Hematopoietic multipotent progenitor cell treated with erythropoietin and hydrocortisone succinate and interleukin-3 and kit ligand, for 15 days (in vitro differentiated cells): ENCODE measurements at regions not wholly inside any gene's neighbourhood (a gene's known extent, or its start where the extent isn't known, plus 50 kb on each side); places are given as distances from the start of the nearest gene placed in this dataset.
"Not testable (repeated sequence)": the region's sequence is repeated elsewhere in the genome, so short reads cannot be mapped to it uniquely, and the experiment has no call there.

ENCODE experiments used
- DNase-seq: peaks from one replicate; pipeline ENCODE4 v3.0.0-alpha.2; 2015; ENCODE audit warnings: low spot score

DNA sequence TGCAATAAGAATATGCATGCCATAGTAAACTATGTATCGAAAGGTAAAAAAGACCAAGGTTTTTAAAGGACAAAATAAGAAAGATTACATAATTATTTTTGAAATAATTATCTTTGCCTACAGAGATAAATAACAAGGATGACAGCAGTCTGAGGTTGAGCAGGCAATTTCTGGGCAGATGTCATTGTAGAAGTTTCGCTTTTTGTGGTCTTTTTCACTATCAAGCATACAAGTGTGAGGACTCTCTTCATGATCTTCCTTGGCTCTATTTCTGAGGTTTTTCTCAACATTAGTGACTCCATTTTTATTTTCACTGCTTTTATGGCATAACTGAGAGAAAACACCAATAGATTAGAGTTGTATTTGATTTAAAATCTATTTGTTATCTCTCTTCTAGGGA is 1337.9 kb upstream of the EPHA6 start:
- DNase-seq, result no peak

DNA sequence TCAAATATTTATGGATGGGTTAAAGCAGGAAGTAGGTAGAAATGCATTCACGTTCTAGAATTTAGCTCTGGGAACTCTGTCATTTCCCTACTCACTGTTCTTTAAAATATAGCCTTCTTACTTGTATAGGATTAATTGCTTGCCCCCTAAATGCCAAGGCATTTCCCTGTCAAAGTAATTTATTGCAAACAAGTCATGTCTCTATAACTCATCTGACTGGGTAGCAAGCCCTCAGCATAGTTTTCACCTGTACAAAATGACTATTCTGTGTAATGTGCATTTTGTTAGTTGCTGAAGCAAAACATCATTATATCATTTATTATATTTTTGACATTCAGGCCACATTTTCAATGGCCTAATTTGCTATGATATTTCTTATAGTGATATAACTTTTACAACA is 1308.2 kb upstream of the EPHA6 start:
- no peak for DNase-seq

DNA sequence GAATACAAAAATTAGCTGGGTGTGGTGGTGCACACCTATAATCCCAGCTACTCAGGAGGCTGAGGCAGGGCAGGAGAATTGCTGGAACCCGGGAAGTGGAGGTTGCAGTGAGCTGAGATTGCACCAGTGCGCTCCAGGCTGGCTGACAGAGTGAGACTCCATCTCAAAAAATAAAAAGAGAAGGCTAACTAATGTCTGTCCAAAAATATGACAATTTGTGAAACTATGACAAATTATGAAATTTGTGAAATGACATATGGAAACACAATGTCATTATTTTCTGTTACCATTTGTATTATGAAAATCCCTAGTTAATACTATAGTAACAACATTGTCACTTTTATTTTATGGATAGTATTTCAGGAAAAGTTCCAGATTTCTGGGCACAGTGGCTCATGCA is 1306.3 kb upstream of the EPHA6 start:
- DNase-seq, result no peak

DNA sequence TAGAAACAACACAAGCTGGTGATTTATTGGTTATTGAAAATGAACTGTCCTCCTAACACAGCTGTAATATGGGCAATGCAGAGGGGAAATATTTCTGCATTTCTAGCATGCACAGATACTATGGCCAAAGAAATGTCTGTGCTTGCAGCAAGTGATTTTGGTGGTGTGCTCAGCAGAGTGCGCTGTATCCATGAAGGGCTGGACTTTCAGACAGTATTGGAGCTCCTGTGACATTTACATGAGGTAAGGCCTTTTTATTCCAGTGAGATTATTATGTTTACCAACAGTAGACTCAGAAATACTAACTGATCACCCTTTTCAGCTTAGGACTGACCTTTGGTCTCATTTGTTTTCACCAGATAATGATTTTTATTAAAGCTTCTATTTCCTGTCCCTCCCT is 1302.6 kb upstream of the EPHA6 start:
- DNase-seq, result no peak

DNA sequence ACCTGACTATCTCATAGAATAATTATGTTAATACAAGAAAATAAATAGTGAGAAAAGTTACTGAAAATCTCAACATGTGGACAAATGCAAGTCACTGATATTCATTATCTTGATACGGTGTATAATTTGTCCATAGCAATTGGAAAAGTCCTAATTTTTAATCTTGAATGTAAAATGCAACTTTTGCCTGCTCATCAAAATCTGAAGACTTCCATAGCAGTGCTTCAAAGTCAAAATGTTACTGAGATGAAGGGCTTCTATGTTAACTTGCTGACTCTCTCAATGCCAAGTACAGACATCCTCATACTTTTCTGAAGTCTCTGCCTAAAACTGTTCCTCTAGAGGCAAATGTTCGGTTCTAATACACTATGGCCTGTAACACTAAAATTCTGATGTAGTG is 1300.1 kb upstream of the EPHA6 start:
- no peak for DNase-seq

DNA sequence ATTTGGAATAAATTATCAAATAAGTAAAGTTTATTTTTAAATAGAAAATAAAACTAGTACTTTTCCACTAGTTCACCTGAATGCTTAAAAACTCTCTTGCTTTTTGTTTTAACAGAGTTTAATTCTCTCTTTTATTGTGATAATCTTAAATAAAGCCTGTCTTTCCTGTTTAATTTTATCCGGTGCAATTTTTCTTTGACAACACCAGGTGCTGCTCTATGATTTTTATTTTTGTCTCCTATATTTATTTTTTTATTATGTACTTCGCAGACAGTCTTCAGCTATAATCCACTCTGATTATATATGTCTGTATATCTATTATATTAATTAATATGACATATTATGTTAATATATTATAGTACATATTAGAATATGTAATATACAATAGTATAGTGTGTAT is 1293.0 kb upstream of the EPHA6 start:
- DNase-seq, result no peak

DNA sequence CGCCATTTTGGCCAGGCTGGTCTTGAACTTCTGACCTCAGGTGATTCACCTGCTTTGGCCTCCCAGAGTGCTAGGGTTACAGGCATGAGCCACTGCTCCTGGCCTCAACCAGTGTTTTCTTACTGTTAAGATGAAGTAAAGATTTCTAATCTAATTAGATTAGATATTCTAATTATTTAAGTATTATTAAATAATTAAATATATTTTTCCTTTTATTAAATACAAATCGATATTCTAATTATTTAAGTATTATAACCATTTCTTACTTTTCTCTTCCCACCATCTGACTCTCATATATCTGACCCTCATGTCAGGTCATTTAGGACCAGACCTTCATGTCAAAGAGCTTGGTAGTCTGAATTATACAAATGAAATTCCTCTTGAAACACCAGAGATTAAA is 1291.9 kb upstream of the EPHA6 start:
- DNase-seq, result no peak

DNA sequence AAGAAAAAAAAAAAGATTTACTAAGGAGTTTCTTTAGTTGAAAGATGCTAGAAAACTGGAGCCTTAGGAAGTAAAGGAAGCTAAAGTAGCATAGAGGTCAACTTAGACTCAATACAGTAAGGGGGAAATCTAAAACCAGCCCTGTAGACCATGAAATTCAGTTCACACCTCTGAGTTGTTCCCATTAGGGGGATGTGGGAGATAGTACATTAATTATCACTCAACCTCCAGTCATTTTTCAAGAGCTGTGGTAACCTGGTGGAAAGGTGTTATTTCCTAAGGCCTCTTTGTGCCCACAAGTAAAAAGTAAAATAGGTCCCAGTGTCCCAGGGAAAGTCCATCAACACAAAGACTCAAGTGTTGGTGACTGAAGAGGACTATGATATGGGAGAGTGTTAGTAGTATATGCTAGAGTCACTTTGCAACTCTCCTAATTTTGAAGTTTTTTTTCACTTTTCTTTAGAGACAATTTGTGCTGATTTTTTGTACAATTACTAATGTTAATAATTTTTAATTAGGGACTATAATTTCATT is 1274.4 kb upstream of the EPHA6 start:
- no peak for DNase-seq

DNA sequence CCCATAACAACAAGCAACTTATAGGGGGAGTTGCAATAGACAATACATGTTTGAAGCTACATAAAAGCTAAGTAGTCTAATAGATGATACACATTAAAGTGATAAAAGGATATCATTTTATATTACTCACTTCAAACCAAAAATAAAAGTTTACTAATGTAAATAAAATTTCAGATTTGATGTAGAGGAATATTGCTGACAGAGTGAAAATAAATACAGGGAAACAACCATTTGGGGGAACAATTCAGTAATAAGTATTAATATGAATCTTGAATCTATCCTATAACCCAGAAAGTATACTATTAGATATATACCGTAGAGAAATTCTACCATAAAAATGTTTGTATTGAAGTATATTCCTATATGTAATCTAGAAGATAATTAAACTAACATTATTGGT is 1248.9 kb upstream of the EPHA6 start:
- DNase-seq, result no peak

DNA sequence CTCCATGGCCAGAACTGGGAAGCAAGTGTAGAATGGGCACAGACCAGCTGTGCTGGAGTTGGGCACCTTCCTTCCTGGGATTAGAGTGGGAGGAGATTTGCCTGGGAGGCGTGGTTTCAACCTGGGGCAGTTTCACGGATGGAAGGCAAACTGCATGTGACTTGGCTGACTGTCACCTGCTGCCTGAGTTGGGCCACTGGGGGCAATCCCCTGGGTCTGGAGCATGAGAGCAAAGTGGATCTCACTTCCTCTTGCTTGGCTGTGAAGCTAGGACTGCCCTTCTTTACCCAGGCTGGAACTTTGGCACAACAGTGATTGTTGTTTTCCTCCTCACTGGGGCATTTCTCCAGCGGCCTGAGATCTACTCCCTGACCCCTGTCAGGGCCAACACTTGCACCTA is 1247.0 kb upstream of the EPHA6 start:
- DNase-seq, result no peak

DNA sequence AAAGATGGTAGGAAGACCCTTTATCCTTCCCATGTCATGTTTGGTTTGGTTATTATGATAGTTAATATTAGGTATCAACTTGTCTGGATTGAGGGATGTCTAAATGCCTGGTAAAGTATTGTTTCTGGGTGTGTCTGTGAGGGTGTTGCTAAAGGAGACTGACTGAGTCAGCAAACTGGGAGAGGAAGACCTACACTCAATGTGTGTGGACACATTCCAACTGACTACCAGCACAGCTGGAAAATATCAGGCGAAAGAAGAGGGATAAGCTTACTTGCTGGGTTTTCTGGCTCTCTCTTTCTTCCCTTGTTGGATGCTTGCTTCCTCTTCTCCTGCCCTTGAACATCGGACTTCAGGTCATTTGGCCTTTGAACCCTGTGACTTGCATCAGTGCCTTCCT is 1227.6 kb upstream of the EPHA6 start:
- no peak for DNase-seq

DNA sequence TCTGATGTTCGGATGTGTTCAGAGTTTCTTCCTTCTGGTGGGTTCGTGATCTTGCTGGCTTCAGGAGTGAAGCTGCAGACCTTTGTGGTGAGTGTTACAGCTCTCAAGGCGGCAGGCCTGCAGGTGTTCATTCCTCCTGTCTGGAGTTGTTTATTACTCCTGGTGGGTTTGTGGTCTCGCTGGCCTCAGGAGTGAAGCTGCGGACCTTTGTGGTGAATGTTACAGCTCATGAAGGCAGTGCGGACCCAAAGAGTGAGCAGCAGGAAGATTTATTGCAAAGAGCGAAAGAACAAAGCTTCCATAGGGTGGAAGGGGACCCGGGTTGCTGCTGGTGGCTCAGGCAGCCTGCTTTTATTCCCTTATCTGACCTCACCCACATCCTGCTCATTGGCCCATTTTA is 1226.8 kb upstream of the EPHA6 start:
- DNase-seq, result not testable (repeated sequence)

DNA sequence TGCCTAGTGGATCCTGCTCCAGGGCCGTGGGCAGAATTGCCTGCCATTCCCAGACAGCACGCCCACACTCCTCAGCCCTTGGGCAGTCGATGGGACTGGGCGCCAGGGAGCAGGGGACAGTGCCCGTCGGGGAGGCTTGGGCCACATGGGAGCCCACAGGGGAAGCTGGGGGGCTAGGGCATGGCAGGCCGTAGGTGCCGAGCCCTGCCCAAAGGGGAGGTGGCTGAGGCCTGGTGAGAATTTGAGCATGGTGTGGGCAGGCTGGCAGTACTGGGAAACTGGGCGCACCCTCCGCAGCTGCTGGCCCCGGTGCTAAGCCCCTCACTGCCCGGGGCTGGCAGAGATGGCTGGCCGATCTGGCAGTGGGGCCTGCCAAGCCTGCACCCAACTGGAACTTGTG is 1225.9 kb upstream of the EPHA6 start:
- DNase-seq, result no peak

DNA sequence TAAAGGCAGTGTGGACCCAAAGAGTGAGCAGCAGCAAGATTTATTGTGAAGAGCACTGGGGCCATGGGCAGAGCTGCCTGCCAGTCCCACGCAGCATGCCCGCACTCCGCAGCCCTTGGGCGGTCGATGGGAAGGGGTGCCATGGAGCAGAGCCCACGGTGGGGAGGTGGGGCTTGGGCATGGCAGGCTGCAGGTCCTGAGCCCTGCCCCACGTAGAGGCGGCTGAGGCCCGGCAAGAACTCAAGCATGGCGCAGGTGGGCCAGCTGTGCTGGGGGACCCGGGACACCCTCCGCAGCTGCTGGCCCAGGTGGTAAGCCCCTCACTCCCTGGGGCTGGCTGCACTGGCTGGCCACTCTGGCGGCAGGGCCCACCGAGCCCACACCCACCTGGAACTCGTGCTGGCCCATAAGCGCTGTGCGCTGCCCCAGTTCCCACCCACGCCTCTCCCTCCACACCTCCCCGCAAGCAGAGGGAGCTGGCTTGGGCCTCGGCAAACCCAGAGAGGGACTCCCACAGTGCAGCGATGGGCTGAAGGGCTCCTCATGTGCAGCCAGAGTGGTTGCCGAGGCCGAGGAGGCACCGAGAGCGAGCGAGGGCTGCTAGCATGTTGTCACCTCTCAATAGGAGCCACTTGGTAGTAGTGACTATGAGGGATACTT is 1218.8 kb upstream of the EPHA6 start:
- DNase-seq, result no peak

DNA sequence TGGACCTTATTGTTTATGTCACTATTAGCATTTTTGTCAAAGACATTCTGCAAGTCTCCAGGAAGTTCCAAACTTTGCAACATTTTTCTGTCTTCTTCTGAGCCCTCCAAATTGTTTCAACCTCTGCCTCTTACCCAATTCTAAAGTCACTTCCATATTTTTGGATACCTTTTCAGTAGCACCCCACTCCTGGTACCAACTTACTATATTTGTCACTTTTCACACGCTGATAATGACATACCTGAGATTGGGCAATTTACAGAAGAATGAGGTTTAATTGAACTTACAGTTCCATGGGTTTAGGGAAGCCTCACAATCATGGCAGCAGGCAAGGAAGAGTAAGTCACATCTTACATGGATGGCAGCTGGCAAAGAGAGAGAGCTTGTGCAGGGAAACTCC is 1206.5 kb upstream of the EPHA6 start:
- no peak for DNase-seq

DNA sequence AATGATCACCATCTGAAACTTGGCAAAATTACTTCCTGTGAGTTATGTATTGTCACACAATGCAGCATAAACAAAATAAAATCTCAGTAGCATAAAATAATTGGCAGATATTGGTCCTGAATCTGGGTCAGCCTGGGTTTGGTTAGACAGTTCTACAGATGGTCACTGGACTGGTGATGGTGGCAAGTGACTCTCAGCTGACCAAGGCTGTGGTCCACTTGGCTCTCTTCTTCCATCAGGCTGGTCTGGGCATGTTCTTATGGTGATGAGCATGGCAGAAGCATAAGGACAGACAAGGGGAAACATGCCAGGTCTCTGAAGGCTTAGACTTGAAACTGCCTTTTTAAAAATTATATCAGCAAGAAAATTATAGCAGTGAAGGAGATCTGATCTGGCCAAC is 1205.0 kb upstream of the EPHA6 start:
- no peak for DNase-seq

DNA sequence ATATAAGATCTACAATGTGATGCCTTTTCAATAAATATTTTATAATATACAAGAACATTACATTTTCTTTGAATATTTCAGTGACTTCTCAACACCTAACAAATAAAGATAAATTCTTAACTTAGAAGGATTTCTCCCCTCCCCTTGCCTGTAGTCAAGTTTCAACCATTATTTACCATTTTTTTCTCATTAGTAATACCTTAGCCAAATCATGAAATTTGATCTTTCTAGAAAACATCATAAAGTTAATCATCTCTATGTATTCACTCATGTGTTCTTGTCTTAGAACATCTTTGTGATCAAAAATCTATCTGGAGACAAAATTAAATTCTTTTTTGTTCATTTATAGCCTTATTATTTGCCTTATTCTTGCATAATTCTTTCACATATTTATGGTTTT is 1201.8 kb upstream of the EPHA6 start:
- no peak for DNase-seq

DNA sequence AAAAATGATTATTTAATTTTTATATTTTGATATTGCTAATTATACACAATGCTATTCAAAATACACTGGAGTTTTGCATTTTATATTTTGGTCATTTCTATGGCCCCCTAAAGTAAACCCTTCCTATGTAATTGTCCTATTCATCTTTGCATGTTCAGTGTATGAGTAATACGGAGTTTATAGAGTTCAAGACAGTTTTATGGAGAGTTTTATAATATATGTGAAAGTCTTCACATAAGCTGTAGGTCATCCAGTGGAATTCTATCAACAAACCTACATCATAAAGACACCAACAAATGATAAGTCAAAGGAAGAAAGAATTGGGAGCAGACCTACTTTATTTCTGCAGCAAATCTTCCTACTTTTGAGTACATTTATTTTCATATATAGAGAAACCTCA is 1200.4 kb upstream of the EPHA6 start:
- no peak for DNase-seq

DNA sequence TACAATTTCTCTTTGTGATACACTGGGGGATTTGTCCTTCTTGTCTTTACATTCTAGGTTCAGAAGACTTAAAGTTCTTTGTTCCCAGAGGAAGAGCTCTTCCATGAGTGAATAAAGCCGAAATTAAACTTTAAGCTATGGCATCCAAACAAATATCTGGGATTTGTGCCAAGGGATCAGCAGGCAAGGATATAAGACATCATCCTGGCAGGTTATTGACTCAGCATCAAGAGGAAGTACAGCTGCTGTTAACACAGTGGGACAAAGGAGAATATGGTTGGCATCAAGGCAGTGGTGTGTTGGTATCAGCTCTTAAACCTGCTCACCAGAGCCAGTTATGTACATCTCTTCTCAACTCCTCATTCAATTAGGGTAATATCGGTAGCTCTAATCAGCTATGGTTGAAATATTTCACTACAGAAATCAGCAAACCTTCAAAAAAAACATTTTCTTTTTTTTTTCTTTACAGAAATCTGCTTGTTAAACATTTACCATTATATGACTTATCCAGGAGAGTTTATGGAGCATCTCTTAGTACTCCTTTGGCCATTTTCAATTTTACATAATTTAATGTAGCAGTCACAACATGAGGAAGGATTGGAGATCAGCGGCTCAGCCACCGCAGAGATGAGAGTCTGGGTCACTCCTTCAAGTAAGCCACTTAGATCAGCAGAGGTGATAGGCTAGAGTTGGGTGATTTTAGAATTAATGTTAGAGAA is 1198.6 kb upstream of the EPHA6 start:
- DNase-seq, result no peak

DNA sequence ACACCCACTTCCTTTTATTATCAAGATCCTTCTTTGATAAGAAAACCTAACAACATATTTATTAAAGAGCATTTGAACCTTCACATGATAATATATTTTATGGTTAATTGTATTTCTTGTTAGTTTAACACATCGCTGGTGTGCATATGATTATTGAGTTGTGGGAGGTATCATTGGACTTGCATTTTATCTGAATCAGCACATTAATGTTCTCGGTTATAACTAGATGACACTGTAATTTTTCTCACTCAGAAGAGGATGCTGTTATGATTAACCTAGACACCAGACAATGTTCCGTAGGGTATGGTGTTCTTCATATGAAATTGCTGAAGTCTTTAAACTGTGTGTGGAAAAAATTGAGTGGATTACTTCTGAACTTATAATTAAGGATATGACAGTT is 1188.3 kb upstream of the EPHA6 start:
- no peak for DNase-seq

DNA sequence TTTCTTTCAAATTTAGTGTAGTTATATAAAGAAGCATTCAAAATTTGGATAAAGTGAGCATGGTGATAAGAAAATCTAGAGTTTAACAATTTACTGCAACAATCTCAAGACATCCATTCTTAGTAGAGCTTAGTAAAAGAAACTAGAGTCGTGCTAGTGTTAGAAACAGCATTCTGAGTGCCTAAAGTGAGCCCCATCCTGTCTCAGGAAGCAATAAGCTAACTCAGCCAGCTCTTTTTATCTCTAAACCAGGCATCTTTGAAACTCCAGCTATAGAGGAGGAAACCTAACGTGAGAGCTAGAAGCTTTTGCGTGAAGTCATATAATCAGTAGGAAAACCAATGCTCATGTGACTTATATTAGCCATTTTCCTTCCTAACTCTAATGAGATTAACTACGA is 1187.1 kb upstream of the EPHA6 start:
- DNase-seq, result no peak

DNA sequence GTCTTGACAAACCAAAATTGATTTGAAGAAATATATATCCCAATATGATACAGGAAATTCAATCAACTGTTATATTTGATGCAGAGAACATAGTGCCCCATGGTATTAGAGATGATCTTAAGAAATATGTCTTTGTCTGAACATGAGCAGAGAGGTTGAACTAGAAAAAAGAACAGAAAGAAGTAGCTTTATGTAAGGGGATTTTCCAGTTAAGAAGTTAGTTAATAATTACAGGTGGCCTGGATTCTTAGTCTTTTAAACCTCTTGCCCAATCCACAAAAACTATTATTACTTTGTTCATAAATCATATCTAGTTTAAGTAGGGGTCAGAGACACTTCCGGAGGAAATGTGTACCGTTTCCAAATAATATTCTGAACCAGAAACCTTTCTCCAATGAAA is 1186.7 kb upstream of the EPHA6 start:
- DNase-seq, result no peak

DNA sequence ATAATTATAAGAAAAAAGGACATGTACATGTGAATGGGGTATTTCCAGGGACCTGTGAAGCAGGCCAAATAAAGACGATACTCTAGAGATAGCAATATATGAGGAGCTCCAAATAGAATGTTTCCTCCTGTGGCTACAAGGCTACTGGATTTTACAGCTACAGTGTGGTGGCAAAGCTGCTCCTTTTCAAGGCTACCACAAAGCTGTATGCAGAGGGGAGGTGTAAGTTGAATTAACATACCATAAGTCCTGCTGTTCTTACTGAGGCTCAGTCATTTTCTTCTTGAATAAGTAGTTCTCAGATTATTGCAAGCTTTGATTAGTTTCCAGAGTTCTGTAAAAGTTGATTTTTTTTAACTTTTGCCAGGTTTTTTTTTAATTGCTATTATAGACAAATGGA is 1184.6 kb upstream of the EPHA6 start:
- no peak for DNase-seq

DNA sequence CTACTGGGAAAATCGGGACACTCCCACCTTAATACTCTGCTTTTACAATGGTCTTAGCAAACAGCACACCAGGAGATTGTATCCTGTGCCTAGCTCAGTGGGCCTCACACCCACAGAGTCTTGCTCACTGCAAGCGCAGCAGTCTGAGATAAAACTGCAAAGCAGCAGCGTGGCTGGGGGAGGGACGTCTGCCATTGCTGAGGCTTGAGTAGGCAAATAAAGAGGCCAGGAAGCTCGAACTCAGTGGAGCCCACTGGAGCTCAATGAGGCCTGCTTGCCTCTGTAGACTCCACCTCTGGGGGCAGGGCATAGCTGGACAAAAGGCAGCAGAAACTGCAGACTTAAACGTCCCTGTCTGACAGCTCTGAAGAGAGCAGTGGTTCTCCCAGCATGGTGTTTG is 1169.1 kb upstream of the EPHA6 start:
- no peak for DNase-seq
